ENCODE measurements at regions not wholly inside any gene's neighbourhood (a gene's known extent, or its start where the extent isn't known, plus 50 kb on each side); places are given as distances from the start of the nearest gene placed in this dataset.

- TF ChIP-seq, protein P1, sequence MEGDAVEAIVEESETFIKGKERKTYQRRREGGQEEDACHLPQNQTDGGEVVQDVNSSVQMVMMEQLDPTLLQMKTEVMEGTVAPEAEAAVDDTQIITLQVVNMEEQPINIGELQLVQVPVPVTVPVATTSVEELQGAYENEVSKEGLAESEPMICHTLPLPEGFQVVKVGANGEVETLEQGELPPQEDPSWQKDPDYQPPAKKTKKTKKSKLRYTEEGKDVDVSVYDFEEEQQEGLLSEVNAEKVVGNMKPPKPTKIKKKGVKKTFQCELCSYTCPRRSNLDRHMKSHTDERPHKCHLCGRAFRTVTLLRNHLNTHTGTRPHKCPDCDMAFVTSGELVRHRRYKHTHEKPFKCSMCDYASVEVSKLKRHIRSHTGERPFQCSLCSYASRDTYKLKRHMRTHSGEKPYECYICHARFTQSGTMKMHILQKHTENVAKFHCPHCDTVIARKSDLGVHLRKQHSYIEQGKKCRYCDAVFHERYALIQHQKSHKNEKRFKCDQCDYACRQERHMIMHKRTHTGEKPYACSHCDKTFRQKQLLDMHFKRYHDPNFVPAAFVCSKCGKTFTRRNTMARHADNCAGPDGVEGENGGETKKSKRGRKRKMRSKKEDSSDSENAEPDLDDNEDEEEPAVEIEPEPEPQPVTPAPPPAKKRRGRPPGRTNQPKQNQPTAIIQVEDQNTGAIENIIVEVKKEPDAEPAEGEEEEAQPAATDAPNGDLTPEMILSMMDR (IDR thresholded peaks at IDR 0.05; ENCODE audit: low read depth, low read length, poor library complexity, severe bottlenecking): no peak
- no peak for TF ChIP-seq EZH2phosphoT487 (IDR thresholded peaks at IDR 0.05; ENCODE audit: borderline replicate concordance, low read length)
Observed at GRCh38 chr11:50275133-50275532, 242.5 kb downstream of the OR4C45 start.
